Stomach (tissue), 4 donors: ENCODE measurements at regions not wholly inside any gene's neighbourhood (a gene's known extent, or its start where the extent isn't known, plus 50 kb on each side); places are given as distances from the start of the nearest gene placed in this dataset.

Experiments
- CTCF ChIP-seq, 7 experiments: fragments of 450-650 bp in 4 of 7; fragments of 200-600 bp in 3 of 7; sonication (generic) in 3 of 7; IDR thresholded peaks; one replicate each; pipeline ENCODE4 v1.5.1; 2016 to 2019; ENCODE audit warnings: antibody characterized with exemption in 7 of 7, control low read depth in 2 of 7, mild to moderate bottlenecking in 1 of 7
- POLR2AphosphoS5 ChIP-seq, 3 donors: sonication (generic); formaldehyde crosslinking; IDR thresholded peaks; one replicate each; pipeline ENCODE4 v1.6.1; 2016; ENCODE audit warnings: antibody characterized with exemption in 3 of 3

GRCh38 chr13:34849406-34849805 lies 92.7 kb upstream of the NBEA start:
- TF ChIP-seq CTCF (IDR thresholded peaks at IDR 0.05) = no peak
- TF ChIP-seq POLR2AphosphoS5 (IDR thresholded peaks at IDR 0.05) = no peak
